ENCODE measurements at regions not wholly inside any gene's neighbourhood (a gene's known extent, or its start where the extent isn't known, plus 50 kb on each side); places are given as distances from the start of the nearest gene placed in this dataset.

GRCh38 chr1:238546118-238546517, 655.4 kb upstream of the ZP4 start:
- Histone ChIP-seq H3K4me1 (ENCODE audit: insufficient read depth, low read length) (no peaks in the 10 kb centered on the region), H3K23me2 (ENCODE audit: insufficient read length, low read depth, low read length, poor library complexity, severe bottlenecking) (no peaks in the 10 kb centered on the region), H3K14ac (ENCODE audit: insufficient read depth, low read length) (no peak overlapping the region), H3K18ac (ENCODE audit: insufficient read length, low read depth, low read length) (no peak overlapping the region), H4K91ac (ENCODE audit: insufficient read length, low read depth, low read length) (no peak overlapping the region), H3K79me1 (ENCODE audit: insufficient read depth, low read depth, low read length, poor library complexity, severe bottlenecking) (no peaks in the 10 kb centered on the region), H4K5ac (ENCODE audit: insufficient read length, low read depth, low read length) (no peak overlapping the region), H3K79me2 (ENCODE audit: insufficient read depth, low read length) (no peaks in the 10 kb centered on the region), H2BK15ac (ENCODE audit: low read depth, low read length) (no peak overlapping the region), H3K9ac (ENCODE audit: extremely low read depth, insufficient read length, low read length) (no peak overlapping the region), H2BK120ac (ENCODE audit: low read depth, low read length, poor library complexity, severe bottlenecking) (no peak overlapping the region), H3K56ac (ENCODE audit: insufficient read length, low read depth, low read length) (no peak overlapping the region), H3T11ph (ENCODE audit: low read length) (no peak overlapping the region), H2BK5ac (ENCODE audit: insufficient read length, low read length) (no peak overlapping the region), H3K4me2 (ENCODE audit: insufficient read depth, insufficient read length, low read length) (no peak overlapping the region), H4K20me1 (ENCODE audit: control insufficient read depth, insufficient read depth, insufficient read length) (no peaks in the 10 kb centered on the region), H3K27ac (ENCODE audit: insufficient read length, low read depth, low read length) (no peak overlapping the region), H3K4ac (ENCODE audit: low read depth, low read length) (no peak overlapping the region), H2AFZ (ENCODE audit: low read length) (no peak overlapping the region), H4K8ac (replicated peaks; ENCODE audit: insufficient read length, low read depth, low read length) (no peak overlapping the region), H3K23ac (ENCODE audit: insufficient read length, low read depth, low read length) (no peak overlapping the region), H3K9me3 (ENCODE audit: control insufficient read depth, low read depth, low read length) (no peaks in the 10 kb centered on the region), H2BK20ac (ENCODE audit: low read depth, low read length, poor library complexity, severe bottlenecking) (no peak overlapping the region), H3K27me3 (ENCODE audit: insufficient read depth, low read length) (no peaks in the 10 kb centered on the region), H2AK5ac (ENCODE audit: insufficient read length, low read length) (no peak overlapping the region), H2BK12ac (ENCODE audit: insufficient read length, low read depth, low read length) (no peak overlapping the region)
- no peaks in the 10 kb centered on the region for H3K4me1 Mint-ChIP-seq
- DNase-seq = no peak
- peaks cover 4 to 19% (median 15%) of the 10 kb centered on the region in 3 experiments; a peak in 5 of 7 replicates for H3K36me3 Mint-ChIP-seq (ENCODE audit: insufficient read depth in 1 of 3, low read depth in 3 of 3)
- no CpG with 5 or more reads among the region's 2 CpGs for WGBS (ENCODE audit: extremely low coverage, insufficient read length, low lambda C conversion rate)
- no peak for TF ChIP-seq CTCF (conservative IDR thresholded peaks at IDR 0.05)
- H3K9me3 Mint-ChIP-seq = peaks cover 22 to 27% of the 10 kb centered on the region in 2 experiments
- H3K27ac Mint-ChIP-seq = no peak overlapping the region
- H3K27me3 Mint-ChIP-seq (ENCODE audit: low read depth) = no peaks in the 10 kb centered on the region
- no peak overlapping the region for H3K4me3 Mint-ChIP-seq
